HL-60 (cell line): ENCODE measurements at regions not wholly inside any gene's neighbourhood (a gene's known extent, or its start where the extent isn't known, plus 50 kb on each side); places are given as distances from the start of the nearest gene placed in this dataset.

Experiments used
- CTCF ChIP-seq: IDR thresholded peaks from one replicate; pipeline ENCODE4 v1.5.1; 2011; ENCODE audit warnings: low read length, control low read depth, inconsistent platforms; ENCODE audit not compliant: insufficient read depth
- GABPA ChIP-seq: IDR thresholded peaks from 2 replicates; pipeline ENCODE4 v1.6.1; 2012; ENCODE audit warnings: low read depth
- POLR2AphosphoS5 ChIP-seq: IDR thresholded peaks from 2 replicates; pipeline ENCODE4 v1.6.1; 2012; ENCODE audit warnings: low read depth
- TF ChIP-seq, protein P1 (sequence below): IDR thresholded peaks from 2 replicates; pipeline ENCODE4 v1.6.1; 2012; ENCODE audit warnings: low read depth; ENCODE audit not compliant: insufficient replicate concordance

- no peak for TF ChIP-seq CTCF
- no peak for TF ChIP-seq POLR2AphosphoS5
- TF ChIP-seq, protein P1, sequence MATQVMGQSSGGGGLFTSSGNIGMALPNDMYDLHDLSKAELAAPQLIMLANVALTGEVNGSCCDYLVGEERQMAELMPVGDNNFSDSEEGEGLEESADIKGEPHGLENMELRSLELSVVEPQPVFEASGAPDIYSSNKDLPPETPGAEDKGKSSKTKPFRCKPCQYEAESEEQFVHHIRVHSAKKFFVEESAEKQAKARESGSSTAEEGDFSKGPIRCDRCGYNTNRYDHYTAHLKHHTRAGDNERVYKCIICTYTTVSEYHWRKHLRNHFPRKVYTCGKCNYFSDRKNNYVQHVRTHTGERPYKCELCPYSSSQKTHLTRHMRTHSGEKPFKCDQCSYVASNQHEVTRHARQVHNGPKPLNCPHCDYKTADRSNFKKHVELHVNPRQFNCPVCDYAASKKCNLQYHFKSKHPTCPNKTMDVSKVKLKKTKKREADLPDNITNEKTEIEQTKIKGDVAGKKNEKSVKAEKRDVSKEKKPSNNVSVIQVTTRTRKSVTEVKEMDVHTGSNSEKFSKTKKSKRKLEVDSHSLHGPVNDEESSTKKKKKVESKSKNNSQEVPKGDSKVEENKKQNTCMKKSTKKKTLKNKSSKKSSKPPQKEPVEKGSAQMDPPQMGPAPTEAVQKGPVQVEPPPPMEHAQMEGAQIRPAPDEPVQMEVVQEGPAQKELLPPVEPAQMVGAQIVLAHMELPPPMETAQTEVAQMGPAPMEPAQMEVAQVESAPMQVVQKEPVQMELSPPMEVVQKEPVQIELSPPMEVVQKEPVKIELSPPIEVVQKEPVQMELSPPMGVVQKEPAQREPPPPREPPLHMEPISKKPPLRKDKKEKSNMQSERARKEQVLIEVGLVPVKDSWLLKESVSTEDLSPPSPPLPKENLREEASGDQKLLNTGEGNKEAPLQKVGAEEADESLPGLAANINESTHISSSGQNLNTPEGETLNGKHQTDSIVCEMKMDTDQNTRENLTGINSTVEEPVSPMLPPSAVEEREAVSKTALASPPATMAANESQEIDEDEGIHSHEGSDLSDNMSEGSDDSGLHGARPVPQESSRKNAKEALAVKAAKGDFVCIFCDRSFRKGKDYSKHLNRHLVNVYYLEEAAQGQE: no peak
- no peak for TF ChIP-seq GABPA
Measured at GRCh38 chr2:220185766-220186305, 558.4 kb downstream of the SLC4A3 start.
